HFFc6 (cell line): ENCODE measurements at regions not wholly inside any gene's neighbourhood (a gene's known extent, or its start where the extent isn't known, plus 50 kb on each side); places are given as distances from the start of the nearest gene placed in this dataset.

Experiments
- DNase-seq: peaks from one replicate; pipeline ENCODE4 v3.0.0-alpha.2; 2018
- H3K27ac Mint-ChIP-seq: 2 replicates; pipeline ENCODE4 v1.8.0; 2020; ENCODE audit warnings: mild to moderate bottlenecking, mixed read lengths
- H3K27me3 Mint-ChIP-seq: 2 replicates; pipeline ENCODE4 v1.8.0; 2021; ENCODE audit warnings: mild to moderate bottlenecking, moderate library complexity, mixed read lengths; ENCODE audit not compliant: insufficient read depth
- H3K36me3 Mint-ChIP-seq: 2 replicates; pipeline ENCODE4 v1.8.0; 2021; ENCODE audit warnings: low read depth, mixed read lengths
- H3K4me1 Mint-ChIP-seq: 2 replicates; pipeline ENCODE4 v1.8.0; 2020; ENCODE audit warnings: low read depth, mixed read lengths
- H3K4me3 Mint-ChIP-seq: 2 replicates; pipeline ENCODE4 v1.8.0; 2020; ENCODE audit warnings: mild to moderate bottlenecking, moderate library complexity, mixed read lengths
- H3K9me3 Mint-ChIP-seq: 2 replicates; pipeline ENCODE4 v1.8.0; 2020; ENCODE audit warnings: mild to moderate bottlenecking, mixed read lengths
- TF ChIP-seq, protein P1 (sequence below): fragments of 200-600 bp; sonication (generic); IDR thresholded peaks from 2 replicates; pipeline ENCODE4 v1.5.0; 2021; ENCODE audit warnings: antibody characterized with exemption, mild to moderate bottlenecking

- DNase-seq: no peak
- TF ChIP-seq, protein P1, sequence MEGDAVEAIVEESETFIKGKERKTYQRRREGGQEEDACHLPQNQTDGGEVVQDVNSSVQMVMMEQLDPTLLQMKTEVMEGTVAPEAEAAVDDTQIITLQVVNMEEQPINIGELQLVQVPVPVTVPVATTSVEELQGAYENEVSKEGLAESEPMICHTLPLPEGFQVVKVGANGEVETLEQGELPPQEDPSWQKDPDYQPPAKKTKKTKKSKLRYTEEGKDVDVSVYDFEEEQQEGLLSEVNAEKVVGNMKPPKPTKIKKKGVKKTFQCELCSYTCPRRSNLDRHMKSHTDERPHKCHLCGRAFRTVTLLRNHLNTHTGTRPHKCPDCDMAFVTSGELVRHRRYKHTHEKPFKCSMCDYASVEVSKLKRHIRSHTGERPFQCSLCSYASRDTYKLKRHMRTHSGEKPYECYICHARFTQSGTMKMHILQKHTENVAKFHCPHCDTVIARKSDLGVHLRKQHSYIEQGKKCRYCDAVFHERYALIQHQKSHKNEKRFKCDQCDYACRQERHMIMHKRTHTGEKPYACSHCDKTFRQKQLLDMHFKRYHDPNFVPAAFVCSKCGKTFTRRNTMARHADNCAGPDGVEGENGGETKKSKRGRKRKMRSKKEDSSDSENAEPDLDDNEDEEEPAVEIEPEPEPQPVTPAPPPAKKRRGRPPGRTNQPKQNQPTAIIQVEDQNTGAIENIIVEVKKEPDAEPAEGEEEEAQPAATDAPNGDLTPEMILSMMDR: no peak
- Mint-ChIP-seq H3K27me3 (no peaks in the 10 kb centered on the region), H3K36me3 (no peaks in the 10 kb centered on the region), H3K4me3 (no peak overlapping the region), H3K9me3 (peaks cover 33% of the 10 kb centered on the region), H3K27ac (no peak overlapping the region), H3K4me1 (no peaks in the 10 kb centered on the region)
Measured at GRCh38 chr16:77553130-77553529, 118.3 kb upstream of the ADAMTS18 start.

DNA sequence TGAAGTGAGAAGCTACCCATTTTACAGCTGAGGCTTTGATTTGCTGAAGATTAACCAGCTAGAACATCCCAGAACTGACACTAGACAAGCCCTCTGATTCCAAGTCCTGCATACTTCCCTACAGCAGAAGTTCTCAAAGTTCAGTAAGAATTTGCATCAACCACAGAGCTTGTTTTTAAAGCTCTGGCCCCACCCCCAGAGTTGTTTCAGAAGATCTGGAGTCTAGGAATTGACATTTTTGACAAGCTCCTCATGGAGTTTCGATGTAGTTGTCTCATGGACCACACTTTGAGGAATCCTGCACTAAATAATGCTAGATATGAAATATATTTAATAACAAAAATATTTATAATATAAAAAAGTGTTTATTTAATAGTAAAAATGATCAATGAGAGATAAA is 120.3 kb upstream of the ADAMTS18 start:
- H3K9me3 Mint-ChIP-seq: peaks cover 33% of the 10 kb centered on the region
- H3K4me3 Mint-ChIP-seq: no peak overlapping the region
- TF ChIP-seq, protein P1: no peak
- no peak overlapping the region for H3K27ac Mint-ChIP-seq
- no peaks in the 10 kb centered on the region for H3K4me1 Mint-ChIP-seq
- H3K27me3 Mint-ChIP-seq: no peaks in the 10 kb centered on the region
- H3K36me3 Mint-ChIP-seq: no peaks in the 10 kb centered on the region
- DNase-seq: no peak

GRCh38 chr16:77555791-77556190 is 121.0 kb upstream of the ADAMTS18 start:
- H3K27me3 Mint-ChIP-seq: no peaks in the 10 kb centered on the region
- H3K4me1 Mint-ChIP-seq: no peaks in the 10 kb centered on the region
- no peak for DNase-seq
- peaks cover 28% of the 10 kb centered on the region for H3K9me3 Mint-ChIP-seq
- TF ChIP-seq, protein P1: no peak
- H3K27ac Mint-ChIP-seq: no peak overlapping the region
- no peaks in the 10 kb centered on the region for H3K36me3 Mint-ChIP-seq
- H3K4me3 Mint-ChIP-seq: no peak overlapping the region

DNA sequence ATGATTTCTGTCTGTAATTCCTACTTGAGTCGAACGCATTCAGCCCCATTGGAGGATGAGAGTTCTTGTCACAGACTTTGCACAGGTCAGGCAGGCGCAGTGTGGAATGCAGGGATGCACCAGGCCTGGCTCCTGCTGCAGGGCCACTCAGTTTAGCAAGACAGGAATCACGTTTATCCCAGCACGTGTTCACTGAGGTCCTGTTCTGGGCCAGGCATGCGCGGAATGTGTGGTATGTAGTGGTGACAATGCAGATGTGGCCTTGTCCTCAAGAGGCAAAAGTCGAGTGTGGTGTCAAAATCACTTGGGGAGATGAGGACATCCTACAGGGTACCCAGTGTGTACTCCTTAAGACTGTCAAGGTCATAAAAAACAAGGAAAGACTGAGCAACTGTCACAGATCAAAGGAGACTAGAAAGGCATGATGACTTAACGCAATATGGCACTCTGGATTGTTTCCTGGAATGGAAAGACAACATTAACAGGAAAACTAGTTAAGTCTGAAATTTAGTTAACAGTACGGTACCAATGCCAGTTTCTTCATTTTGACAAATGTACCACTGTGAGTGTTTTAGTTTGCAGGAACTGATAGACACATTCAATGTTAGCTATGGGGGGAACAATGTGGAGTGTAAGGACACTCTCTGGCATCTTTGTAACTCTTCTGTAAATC is 121.5 kb upstream of the ADAMTS18 start:
- Mint-ChIP-seq H3K36me3 (no peaks in the 10 kb centered on the region), H3K4me3 (no peak overlapping the region), H3K27me3 (no peaks in the 10 kb centered on the region), H3K9me3 (peaks cover 31% of the 10 kb centered on the region), H3K27ac (no peak overlapping the region), H3K4me1 (no peaks in the 10 kb centered on the region)
- TF ChIP-seq, protein P1: no peak
- DNase-seq: no peak

DNA sequence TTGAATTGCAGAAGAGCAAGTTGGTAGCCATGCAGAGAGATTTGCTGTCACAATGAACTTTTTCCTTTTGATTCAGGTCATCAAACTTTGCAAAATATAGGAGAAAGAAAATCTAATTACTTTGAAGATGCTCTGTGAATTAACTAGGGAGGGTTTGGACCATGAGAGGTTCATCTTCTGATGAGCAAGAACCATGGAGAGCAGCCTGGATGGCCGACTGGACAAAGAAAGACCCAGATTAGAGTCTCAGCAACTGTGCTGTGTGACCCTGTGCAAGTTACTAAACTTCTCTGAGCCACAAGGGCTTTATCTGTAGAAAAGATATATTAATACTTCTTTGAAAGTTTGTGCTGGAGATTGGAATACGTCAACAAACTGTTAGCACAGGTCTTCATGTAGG is 122.6 kb upstream of the ADAMTS18 start:
- Mint-ChIP-seq H3K27me3 (no peaks in the 10 kb centered on the region), H3K36me3 (no peaks in the 10 kb centered on the region), H3K27ac (no peak overlapping the region), H3K4me1 (no peaks in the 10 kb centered on the region), H3K4me3 (no peak overlapping the region), H3K9me3 (peaks cover 33% of the 10 kb centered on the region)
- no peak for DNase-seq
- TF ChIP-seq, protein P1: no peak
